Bone marrow (tissue), 2 donors: ENCODE measurements at regions not wholly inside any gene's neighbourhood (a gene's known extent, or its start where the extent isn't known, plus 50 kb on each side); places are given as distances from the start of the nearest gene placed in this dataset.

ENCODE experiments used
- DNase-seq, 2 donors: peaks; one replicate each; lab custom pipeline; 2025; lab: John Stamatoyannopoulos, UW

- no peak for DNase-seq
These were observed 214.1 kb downstream of the BUD13 start for GRCh38 chr11:116558504-116559211.

DNA sequence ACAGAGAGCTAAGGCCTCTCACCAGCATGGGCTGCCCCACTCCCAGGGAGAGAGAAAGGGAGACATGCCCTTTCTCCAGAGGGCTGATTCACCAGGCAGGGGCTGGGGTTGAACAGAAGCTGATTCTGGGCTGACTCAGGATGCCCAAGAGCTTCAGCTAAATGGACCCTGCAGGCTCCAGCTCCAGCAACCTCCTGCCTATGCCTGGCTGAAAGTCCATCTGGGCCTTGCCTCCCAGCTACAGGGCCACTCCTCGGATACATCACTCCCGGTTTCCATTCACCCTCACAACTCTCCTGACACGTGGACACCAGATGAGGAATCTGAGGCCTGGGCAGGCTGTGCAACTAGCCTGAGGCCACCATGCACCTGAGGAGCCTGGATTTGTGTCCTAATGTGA lies 215.5 kb downstream of the BUD13 start:
- DNase-seq = no peak

DNA sequence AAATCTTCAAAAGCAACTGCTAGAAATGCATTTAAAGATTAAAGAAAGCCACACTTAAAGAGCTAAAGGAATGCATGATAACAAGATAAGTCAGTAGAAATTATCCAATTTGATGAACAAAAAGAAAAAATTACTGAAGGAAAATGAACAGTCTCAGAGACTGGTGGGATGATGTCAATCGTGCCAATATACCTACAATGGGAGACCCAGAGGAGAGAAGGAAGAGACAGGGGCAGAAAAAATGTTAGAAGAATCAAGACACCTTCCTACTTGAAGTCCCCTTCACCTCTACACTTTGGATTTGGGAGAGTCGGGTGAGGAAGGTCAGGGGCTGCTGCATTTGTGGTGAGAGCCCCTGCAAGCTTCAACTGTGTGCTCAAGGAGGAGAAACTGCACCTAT lies 216.3 kb downstream of the BUD13 start:
- no peak for DNase-seq

GRCh38 chr11:116553482-116553881 lies 219.3 kb downstream of the BUD13 start:
- DNase-seq = no peak

DNA sequence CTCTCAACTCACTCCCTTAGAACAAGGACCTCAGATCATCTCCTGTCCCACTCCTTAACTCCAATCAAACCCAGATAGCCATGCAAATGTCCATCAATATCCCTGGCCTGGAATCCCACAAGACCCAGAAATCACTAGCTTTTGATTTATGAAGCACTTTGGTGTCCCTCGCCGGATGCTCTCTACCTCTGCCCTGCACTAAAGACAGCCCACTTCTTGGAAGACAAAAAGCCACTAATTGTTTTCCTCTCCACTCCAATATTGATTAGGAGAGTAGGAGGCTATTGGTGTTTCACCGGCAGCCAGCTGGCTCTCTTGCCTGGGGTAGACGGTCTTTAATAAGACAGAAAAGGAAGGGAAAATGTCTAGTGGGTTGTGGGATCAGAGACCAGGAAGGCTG lies 221.2 kb downstream of the BUD13 start:
- DNase-seq = no peak

GRCh38 chr11:116548256-116548655 lies 224.5 kb downstream of the BUD13 start:
- DNase-seq = no peak

DNA sequence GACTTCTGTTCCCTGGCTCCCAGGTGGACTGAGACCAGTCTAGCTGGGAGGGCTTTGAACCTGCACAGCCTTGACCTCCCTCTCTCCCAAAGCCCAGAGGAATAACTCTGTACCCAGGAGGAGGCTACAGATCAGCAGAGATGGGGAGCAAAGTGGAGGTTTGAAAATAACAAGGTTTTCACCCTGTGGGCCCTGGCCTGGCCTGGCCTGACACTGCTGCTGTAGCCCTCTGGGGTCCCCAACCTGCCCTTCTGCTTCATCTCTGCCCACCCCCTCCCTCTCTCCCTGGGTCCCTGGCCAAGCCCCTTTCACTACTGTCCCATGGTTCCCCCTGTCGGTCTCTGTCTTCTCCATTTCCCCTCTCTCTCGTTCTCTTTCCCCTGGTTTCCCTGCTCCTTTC lies 225.2 kb downstream of the BUD13 start:
- DNase-seq = no peak

- DNase-seq = no peak
These were observed 226.9 kb downstream of the BUD13 start for GRCh38 chr11:116545912-116546311.

DNA sequence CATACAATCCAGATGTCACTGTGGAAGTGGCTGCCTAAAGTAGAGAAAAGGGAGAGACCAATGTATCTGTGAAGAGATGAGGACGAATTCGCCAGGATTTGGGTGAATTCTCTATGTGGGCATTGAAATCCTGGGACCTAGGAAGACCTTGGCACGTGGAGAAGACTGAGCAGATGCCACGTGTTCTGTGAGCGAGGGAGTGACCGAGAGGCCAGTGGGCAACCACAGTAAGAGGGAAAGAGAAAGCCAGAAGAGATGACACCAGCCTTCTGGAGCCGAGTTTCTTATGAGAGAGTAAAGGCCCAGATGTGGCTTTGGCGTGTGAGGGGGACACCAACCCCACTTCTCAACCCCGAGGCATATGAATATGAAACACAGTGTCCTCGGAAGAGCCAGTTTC lies 228.1 kb downstream of the BUD13 start:
- no peak for DNase-seq

DNA sequence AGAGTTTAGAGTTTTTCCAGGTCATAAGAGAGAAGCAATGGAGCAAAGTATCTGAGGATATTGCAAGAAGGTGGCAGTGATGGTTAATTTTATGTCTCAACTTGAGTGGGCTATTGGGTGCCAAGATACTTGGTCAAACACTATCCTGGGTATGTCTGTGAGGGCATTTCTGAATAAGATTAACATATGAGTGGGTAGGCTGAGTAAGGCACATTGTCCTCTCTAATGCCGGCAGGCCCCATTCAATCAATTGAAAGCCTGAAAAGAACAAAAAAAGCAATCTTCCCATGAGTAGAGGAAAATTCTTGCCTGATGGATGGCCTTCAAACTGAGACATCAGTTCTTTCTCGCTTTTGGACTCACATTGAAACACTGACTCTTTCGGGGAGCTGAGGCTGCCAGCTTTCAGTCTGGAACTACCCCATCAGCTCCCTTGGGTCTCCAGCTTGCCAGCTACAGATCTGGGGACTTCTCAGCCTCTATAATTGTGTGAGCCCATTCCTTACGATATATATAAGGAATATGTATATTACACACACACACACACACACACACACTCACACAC lies 228.8 kb downstream of the BUD13 start:
- no peak for DNase-seq

DNA sequence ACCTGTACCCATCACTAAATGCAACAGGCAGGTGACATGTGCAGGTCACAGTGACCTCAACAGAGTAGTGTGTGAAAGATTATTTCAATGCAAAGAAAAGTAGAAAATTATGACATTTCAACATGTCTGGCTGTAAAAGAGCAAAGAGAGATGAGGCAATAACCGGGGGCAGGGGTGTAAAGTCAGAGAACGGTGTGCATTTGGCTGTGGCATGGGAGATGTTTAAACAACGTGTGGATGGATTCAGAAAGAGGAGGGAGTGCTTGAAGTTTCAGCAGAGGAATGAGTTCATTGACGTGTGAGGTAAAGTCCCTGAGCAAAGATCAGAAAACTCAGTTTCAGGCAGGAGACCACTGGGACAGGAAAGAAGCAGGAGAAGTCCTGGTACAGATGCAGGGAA lies 229.7 kb downstream of the BUD13 start:
- DNase-seq = no peak

DNA sequence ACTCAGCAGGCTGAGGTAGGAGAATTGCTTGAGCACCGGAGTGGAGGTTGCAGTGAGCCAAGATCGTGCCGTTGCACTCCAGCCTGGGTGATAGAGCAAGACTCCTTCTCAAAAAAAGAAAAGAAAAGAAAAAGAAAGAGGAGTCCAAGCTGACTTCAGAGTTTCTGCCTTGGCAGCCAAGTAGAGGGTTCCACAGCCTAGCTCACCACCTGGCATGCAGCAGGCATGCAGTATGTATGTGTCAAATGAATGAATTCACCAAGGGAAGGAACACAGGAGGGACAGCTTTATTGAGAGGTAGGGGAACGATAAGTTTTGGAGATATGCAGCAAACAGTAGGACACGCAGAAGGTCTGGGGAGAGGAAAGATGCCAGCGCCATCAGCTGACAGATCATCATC lies 230.4 kb downstream of the BUD13 start:
- no peak for DNase-seq

- DNase-seq = no peak
These were observed 231.3 kb downstream of the BUD13 start for GRCh38 chr11:116541460-116541859.

DNA sequence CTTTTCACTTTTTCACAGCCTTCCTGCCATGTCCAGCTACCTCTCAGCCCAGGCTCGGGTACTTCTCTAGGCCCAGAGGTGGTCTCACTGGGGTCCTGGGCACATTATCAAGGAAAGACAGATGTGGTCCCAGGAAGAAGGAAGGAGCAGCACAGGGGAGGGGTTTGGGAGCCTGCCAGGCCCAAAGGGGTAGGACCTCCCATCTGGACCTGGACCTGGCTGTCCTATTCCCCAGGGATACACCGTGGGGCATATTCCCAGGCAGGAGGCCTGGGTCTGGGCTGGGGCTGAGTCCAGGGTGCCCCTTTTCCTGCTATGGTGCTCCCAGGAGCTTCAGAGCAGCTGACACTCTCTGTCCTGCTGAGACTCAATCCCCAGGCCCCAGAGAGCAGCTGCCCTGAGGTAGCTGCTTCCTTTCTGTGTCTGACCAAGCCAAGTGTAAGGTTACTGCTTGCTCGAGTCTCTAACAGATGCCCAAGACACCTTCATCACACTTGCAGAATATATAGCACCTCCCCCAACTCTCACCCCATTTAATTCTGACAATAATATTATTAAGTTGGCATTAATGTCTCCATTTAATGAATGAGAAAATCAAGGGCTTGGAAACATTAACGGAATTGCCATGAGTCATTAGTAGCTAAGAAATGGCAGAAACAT lies 232.0 kb downstream of the BUD13 start:
- DNase-seq = no peak

GRCh38 chr11:116539836-116540418 lies 232.9 kb downstream of the BUD13 start:
- no peak for DNase-seq

DNA sequence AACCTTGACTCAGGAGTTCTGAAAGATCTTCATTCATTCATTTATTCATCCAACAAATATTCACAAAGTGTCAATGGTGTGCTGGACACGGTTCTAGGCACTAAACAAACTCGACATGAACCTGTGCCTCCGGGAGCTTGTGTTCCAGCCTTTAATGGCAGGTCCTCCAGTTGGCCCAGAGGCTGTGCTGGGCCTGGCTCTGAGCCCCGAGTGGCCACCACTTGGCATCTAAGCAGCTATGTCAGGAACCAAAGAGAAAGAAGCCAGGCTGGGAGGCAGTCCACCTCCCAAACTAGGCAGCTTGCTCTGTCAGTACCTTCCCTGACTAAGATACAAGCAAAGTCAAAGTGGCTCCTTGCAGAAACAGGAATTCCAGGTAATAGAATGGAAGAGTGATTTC lies 233.6 kb downstream of the BUD13 start:
- no peak for DNase-seq

GRCh38 chr11:116538677-116539076 lies 234.1 kb downstream of the BUD13 start:
- DNase-seq = no peak

DNA sequence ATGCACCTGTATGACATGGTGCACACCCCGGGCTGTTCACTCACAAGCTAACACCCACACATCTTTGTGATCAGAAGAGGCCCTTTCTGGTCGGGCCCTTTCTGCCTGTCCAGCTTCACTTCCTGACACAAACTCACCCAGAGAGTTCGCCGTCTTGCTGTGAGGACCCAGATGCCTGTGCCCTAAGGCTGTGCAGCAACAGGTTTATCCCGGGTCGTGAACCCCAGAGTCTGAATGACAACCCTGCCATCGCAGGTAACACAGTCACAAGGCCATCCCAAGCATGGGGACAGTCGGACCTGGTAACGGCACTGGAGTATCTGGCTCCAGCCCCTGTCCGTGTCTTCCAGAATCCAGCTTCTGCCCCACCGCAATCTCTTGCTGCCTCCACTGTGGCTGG lies 235.1 kb downstream of the BUD13 start:
- DNase-seq = no peak

DNA sequence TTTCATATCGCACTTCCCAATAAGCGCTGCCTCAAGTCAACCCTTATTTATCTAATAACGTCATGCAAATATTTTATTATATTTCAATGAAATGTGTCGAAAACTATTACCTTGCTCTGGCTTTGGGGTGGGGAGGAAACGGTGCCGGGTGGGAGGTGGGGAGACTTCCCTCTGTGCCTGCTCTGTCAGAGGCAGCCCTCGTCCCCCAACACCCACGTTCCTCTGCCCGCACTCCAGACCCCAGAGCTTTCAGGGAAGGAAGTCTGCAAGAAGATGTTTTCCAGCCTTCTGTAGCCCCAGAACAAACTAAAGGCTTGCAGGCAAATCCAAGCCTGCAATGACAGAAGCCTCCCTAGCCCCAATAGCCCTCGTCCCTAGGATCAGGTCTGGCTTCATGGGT lies 235.7 kb downstream of the BUD13 start:
- no peak for DNase-seq

DNA sequence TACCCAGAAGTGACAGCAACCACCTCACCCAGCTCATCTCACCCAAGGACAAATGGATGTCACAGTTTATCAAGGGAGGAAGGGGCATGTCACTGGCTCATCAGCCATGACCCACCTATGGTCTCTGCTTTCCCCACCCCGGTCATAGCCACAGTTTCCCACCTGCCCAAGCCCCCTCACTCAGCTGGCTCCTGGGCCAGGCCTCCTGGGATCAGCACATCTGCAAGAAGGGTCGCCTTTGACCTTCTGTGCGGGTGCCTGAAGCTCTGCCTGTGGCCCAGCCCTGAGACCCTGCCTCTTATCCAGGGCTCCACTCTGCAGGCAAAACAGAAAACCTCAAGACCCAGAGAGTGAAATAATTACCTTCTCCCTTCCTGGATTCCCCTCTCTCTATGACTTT lies 236.4 kb downstream of the BUD13 start:
- no peak for DNase-seq

DNA sequence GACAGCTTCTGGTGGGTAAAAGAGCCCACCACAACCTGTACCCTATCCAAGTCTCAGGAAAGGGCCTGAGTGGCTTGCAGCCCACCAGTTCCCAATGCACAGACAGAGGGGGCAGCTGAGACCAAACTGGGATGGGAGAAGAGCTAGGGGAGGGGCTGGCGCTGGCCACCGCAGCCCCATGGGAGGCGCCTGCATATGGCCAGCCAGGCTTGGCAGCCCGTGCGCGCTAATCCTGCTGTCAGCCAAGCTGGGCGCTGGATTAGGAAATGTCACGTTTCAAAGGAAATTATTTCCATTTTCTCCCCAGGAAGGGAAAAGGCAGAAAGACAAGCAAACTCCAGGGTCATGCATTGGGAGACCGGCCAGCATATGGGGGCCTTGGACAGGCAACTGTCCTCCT lies 236.8 kb downstream of the BUD13 start:
- DNase-seq = no peak

DNA sequence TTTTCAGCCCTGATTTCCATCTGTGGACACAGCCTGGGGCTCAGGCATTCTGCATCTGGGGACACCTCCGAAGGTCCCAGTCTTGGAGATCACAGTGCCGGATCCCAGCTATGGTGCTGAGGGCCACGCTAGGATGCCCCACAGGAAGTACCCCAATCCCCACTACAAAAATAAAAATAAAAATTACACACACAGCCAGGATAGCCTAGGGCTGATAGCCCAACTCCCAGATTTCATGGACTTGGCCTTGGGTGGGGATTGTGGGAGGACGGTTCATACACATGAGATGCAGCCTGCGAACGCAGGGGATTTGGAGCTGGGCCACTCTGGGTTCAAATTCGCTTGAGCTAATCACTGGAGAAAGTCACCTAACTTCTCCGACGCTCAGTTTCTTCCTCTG lies 237.7 kb downstream of the BUD13 start:
- no peak for DNase-seq

DNA sequence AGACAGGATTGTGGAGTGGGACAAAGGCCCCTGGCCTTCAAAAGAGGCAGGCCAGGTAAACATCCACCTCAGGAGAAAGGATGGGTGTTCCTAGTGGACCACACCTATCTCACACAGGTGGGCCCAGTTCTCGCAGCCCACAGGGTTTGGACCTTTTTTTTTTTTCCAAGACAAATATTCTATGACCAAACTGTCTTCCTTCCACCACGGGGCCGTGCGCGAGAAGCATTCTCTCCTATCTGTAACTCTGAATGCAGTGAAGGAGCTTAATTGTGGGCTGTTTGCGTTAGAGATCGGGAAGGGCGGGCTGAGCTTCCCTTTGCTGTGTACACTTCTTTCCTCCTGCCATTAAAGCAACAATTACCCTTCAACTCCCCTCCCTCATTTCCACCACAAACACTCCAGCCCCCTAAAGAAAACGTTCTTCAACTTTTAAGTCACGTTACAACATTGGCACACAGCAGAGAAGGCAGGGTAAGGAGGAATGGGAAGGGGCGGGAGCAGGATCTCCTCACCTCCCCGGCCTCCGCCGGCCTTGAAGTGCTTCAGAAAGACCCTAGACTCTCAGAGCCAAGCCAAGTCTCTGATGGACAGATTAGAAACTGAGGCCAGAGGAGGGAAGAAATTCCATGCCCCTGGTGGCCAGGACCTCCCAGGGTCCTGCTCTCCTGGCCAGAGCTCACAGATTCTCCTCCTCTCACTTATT lies 238.4 kb downstream of the BUD13 start:
- DNase-seq = no peak
